ENCODE measurements at regions not wholly inside any gene's neighbourhood (a gene's known extent, or its start where the extent isn't known, plus 50 kb on each side); places are given as distances from the start of the nearest gene placed in this dataset.

DNA sequence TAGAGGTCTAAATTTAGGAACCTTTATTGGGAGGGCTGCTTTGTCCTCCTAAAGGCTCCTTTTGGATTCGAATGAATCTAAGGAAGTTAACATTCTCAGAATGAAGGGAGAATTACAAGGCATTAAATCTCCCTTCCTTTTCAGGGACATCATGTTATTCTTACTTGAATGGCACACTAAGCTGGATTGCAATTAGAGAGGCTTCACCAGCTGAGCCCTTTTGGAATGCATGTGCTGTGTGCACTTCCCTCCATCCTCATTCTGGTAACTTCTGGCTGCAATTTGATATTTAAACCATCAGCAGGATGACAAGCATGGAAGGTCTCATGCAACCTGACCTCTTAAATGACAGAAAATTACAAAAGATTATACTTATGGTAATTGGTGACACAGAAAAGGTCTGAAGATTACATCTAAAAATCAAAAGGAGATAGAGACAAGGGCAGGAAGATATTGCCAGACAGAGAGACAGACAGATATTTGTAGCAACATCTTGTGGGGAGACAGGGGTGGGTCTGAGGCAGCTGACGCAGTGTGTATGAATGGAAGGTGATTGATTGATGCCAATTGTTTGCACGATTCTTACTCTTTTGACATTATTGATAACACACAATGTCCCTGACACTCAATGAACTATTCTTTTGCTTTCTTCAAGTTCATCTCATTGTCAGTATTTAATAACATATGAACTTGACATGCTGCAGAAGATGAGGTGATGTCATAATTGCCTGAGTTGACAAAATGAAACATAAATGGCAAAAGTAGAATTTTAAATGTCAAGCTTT, 570.8 kb upstream of the GYPC start:
- TF ChIP-seq CTBP1 (IDR thresholded peaks at IDR 0.05; ENCODE audit: borderline replicate concordance) = no peak
- no peak for TF ChIP-seq LEF1 (IDR thresholded peaks at IDR 0.05; ENCODE audit: borderline replicate concordance)
- TF ChIP-seq ELF4 (IDR thresholded peaks at IDR 0.05) = no peak
- TF ChIP-seq SP1 (IDR thresholded peaks at IDR 0.05) = no peak
- TF ChIP-seq SUZ12 (IDR thresholded peaks at IDR 0.05) = no peak
- no peak for TF ChIP-seq TARDBP (IDR thresholded peaks at IDR 0.05)
- no peak for TF ChIP-seq HDGF (IDR thresholded peaks at IDR 0.05; ENCODE audit: borderline replicate concordance)
- no peak for TF ChIP-seq FOXM1 (IDR thresholded peaks at IDR 0.05; ENCODE audit: borderline replicate concordance)
- no peak for TF ChIP-seq BHLHE40 (IDR thresholded peaks at IDR 0.05; ENCODE audit: borderline replicate concordance)
- TF ChIP-seq ZNF384 (IDR thresholded peaks at IDR 0.05) = no peak
- TF ChIP-seq FOXA1 (IDR thresholded peaks at IDR 0.05) = no peak

Data from HEK293T (cell line).